Hepatocyte (in vitro differentiated cells): ENCODE measurements at regions not wholly inside any gene's neighbourhood (a gene's known extent, or its start where the extent isn't known, plus 50 kb on each side); places are given as distances from the start of the nearest gene placed in this dataset.

Experiments
- EZH2phosphoT487 ChIP-seq: fragments of 200-600 bp; sonication (generic); IDR thresholded peaks from one replicate; pipeline ENCODE4 v1.6.1; 2018; ENCODE audit warnings: antibody characterized with exemption, mild to moderate bottlenecking, low read depth, moderate library complexity; ENCODE audit not compliant: unreplicated experiment, severe bottlenecking
- TF ChIP-seq, protein P1 (sequence below): fragments of 200-600 bp; sonication (generic); IDR thresholded peaks from 2 replicates; pipeline ENCODE4 v1.5.1; 2016; ENCODE audit warnings: antibody characterized with exemption, mild to moderate bottlenecking; ENCODE audit not compliant: poor library complexity

DNA sequence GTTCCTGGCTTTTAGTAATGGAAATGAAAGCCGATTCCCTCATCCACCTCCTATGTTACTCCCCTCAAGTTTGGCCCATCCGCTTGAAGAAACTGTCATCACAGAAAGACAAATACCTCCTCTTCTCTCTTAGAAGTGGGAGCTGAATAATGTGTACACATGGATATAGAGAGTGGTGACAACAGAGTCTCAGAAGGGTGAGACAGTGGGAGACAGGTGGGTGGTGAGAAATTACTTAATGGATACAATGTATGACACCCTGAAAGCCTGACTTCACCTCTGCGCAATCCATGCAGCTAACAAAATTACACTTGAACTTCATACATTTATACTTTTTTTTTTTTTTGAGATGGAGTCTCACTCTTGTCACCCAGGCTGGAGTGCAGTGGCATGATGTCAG, 217.5 kb downstream of the SKIDA1 start:
- TF ChIP-seq, protein P1, sequence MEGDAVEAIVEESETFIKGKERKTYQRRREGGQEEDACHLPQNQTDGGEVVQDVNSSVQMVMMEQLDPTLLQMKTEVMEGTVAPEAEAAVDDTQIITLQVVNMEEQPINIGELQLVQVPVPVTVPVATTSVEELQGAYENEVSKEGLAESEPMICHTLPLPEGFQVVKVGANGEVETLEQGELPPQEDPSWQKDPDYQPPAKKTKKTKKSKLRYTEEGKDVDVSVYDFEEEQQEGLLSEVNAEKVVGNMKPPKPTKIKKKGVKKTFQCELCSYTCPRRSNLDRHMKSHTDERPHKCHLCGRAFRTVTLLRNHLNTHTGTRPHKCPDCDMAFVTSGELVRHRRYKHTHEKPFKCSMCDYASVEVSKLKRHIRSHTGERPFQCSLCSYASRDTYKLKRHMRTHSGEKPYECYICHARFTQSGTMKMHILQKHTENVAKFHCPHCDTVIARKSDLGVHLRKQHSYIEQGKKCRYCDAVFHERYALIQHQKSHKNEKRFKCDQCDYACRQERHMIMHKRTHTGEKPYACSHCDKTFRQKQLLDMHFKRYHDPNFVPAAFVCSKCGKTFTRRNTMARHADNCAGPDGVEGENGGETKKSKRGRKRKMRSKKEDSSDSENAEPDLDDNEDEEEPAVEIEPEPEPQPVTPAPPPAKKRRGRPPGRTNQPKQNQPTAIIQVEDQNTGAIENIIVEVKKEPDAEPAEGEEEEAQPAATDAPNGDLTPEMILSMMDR, result no peak
- no peak for TF ChIP-seq EZH2phosphoT487
